HL-60 (cell line): ENCODE measurements at regions not wholly inside any gene's neighbourhood (a gene's known extent, or its start where the extent isn't known, plus 50 kb on each side); places are given as distances from the start of the nearest gene placed in this dataset.

Experiments
- DNase-seq, 2 experiments: peaks; one replicate each; pipeline ENCODE4 v3.0.0-alpha.2; 2010 to 2020; ENCODE audit warnings: low read depth in 1 of 2, low spot score in 1 of 2
- H3K27ac ChIP-seq: fragments of 250-450 bp; sonication (Bioruptor Pico); replicated peaks from 2 replicates; pipeline ENCODE4 v1.5.1; 2020; ENCODE audit warnings: mild to moderate bottlenecking, moderate library complexity
- H3K27me3 ChIP-seq: fragments of 250-450 bp; sonication (Bioruptor Pico); 2 replicates; pipeline ENCODE4 v1.5.1; 2021; ENCODE audit warnings: mild to moderate bottlenecking, moderate library complexity; ENCODE audit not compliant: insufficient read depth, poor library complexity, severe bottlenecking
- H3K4me3 ChIP-seq: replicated peaks from 2 replicates; pipeline ENCODE4 v1.5.1; 2011; ENCODE audit warnings: mild to moderate bottlenecking, control low read depth, low read length; ENCODE audit not compliant: insufficient read depth
- CTCF ChIP-seq: IDR thresholded peaks from one replicate; pipeline ENCODE4 v1.5.1; 2011; ENCODE audit warnings: low read length, control low read depth, inconsistent platforms; ENCODE audit not compliant: insufficient read depth
- GABPA ChIP-seq: IDR thresholded peaks from 2 replicates; pipeline ENCODE4 v1.6.1; 2012; ENCODE audit warnings: low read depth
- POLR2AphosphoS5 ChIP-seq: IDR thresholded peaks from 2 replicates; pipeline ENCODE4 v1.6.1; 2012; ENCODE audit warnings: low read depth
- REST ChIP-seq: IDR thresholded peaks from 2 replicates; pipeline ENCODE4 v1.6.1; 2012; ENCODE audit warnings: low read depth; ENCODE audit not compliant: insufficient replicate concordance
- SPI1 ChIP-seq: IDR thresholded peaks from 2 replicates; pipeline ENCODE4 v1.6.1; 2012; ENCODE audit warnings: low read depth, mild to moderate bottlenecking, borderline replicate concordance

GRCh38 chr13:108527844-108528243 lies 101.6 kb upstream of the MYO16 start:
- DNase-seq: no peak
- TF ChIP-seq SPI1 (no peak), GABPA (no peak), POLR2AphosphoS5 (no peak), CTCF (no peak)

GRCh38 chr13:108528303-108528702 lies 101.1 kb upstream of the MYO16 start:
- Histone ChIP-seq H3K27me3 (peaks cover 8% of the 10 kb centered on the region), H3K27ac (no peak overlapping the region), H3K4me3 (no peak overlapping the region)
- TF ChIP-seq POLR2AphosphoS5: no peak
- TF ChIP-seq CTCF: no peak
- no peak for TF ChIP-seq REST
- TF ChIP-seq SPI1: no peak
- no peak for TF ChIP-seq GABPA
- DNase-seq: no peak

More at GRCh38 chr13:108527844-108528243, 101.6 kb upstream of the MYO16 start:
- Histone ChIP-seq H3K4me3 (no peak overlapping the region), H3K27me3 (peaks cover 8% of the 10 kb centered on the region), H3K27ac (no peak overlapping the region)

GRCh38 chr13:108533842-108534241 lies 95.6 kb upstream of the MYO16 start:
- H3K4me3 ChIP-seq: no peak overlapping the region
- TF ChIP-seq POLR2AphosphoS5: no peak
- TF ChIP-seq SPI1: no peak
- TF ChIP-seq GABPA: no peak
- no peak for TF ChIP-seq CTCF
- TF ChIP-seq REST: no peak
- H3K27me3 ChIP-seq: no peaks in the 10 kb centered on the region
- no peak overlapping the region for H3K27ac ChIP-seq
- DNase-seq: peak in 1 of 2 experiments; percentile 1

- Histone ChIP-seq H3K27ac (no peak overlapping the region), H3K4me3 (no peak overlapping the region), H3K27me3 (no peaks in the 10 kb centered on the region)
- no peak for TF ChIP-seq SPI1
- no peak for TF ChIP-seq POLR2AphosphoS5
- no peak for TF ChIP-seq REST
- no peak for TF ChIP-seq GABPA
- TF ChIP-seq CTCF: no peak
- no peak for DNase-seq
Observed at GRCh38 chr13:108534728-108535127, 94.7 kb upstream of the MYO16 start.
